COLO829 (cell line): ENCODE measurements at regions not wholly inside any gene's neighbourhood (a gene's known extent, or its start where the extent isn't known, plus 50 kb on each side); places are given as distances from the start of the nearest gene placed in this dataset.

ENCODE experiments used
- DNase-seq: peaks from one replicate; pipeline ENCODE4 v3.0.0; 2012; ENCODE audit warnings: low spot score

GRCh38 chr2:3062476-3063260, 314.9 kb downstream of the EIPR1 start:
- DNase-seq: no peak

- DNase-seq: no peak
These were observed 317.6 kb downstream of the EIPR1 start for GRCh38 chr2:3060049-3060448.

- no peak for DNase-seq
These were observed 318.3 kb downstream of the EIPR1 start for GRCh38 chr2:3059141-3059925.

DNA sequence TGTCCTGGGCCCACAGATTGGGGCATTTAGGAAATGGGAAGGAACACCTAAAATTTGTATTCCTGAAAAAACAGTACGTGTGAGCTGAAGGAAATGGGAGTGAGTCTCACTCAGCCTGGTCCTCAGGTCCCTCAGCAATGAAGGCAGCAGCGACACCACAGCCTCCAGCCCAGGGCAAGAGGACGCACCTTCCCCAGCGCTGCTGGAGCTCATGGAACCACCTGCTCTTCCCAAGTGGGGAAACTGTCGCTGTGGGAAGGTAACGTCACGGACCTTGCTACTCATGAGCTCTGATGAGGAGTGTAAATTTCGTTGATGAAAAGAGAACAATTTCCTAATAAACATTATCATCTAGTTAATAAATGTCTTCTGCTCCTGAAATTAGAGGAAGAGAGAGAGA, 323.6 kb downstream of the EIPR1 start:
- no peak for DNase-seq

- no peak for DNase-seq
These were observed 326.4 kb downstream of the EIPR1 start for GRCh38 chr2:3051266-3051665.

- DNase-seq: no peak
These were observed 331.3 kb downstream of the EIPR1 start for GRCh38 chr2:3046170-3046865.

GRCh38 chr2:3045318-3045921, 332.2 kb downstream of the EIPR1 start:
- no peak for DNase-seq

DNA sequence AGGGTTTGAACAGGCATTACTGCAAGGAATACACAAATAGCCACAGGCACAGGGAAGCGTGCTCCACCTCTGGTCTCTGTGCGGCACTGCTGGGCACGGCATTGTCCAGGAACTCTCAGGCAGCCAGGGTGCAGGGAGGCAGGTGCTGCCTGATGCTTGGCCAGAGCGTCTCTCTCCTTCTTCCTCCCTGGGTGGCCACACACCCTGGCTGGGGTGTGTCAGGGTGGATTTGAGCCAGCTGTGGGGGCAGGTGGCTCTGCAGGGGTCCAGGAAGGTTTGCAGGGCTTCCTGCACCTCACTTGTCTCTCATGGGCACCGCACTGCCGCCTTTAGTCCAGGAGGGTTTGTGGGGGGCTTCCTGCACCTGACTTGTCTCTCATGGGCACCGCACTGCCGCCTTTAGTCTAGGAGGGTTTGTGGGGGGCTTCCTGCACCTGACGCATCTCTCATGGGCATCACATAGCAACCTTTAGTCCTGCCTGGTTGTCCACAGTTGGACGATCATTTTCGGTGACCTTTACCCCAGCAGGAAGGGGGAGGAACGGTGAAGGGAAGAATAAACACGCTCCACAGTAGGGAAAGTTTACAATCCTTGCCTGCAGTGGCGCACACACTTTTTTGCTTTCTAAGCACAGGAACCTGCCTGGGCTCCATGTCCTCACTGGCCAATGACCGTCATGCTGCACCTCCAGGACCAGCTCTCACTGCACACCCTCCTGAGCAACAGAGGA, 332.9 kb downstream of the EIPR1 start:
- no peak for DNase-seq

GRCh38 chr2:3043726-3044125, 333.9 kb downstream of the EIPR1 start:
- DNase-seq: no peak

- no peak for DNase-seq
These were observed 334.7 kb downstream of the EIPR1 start for GRCh38 chr2:3042601-3043585.

DNA sequence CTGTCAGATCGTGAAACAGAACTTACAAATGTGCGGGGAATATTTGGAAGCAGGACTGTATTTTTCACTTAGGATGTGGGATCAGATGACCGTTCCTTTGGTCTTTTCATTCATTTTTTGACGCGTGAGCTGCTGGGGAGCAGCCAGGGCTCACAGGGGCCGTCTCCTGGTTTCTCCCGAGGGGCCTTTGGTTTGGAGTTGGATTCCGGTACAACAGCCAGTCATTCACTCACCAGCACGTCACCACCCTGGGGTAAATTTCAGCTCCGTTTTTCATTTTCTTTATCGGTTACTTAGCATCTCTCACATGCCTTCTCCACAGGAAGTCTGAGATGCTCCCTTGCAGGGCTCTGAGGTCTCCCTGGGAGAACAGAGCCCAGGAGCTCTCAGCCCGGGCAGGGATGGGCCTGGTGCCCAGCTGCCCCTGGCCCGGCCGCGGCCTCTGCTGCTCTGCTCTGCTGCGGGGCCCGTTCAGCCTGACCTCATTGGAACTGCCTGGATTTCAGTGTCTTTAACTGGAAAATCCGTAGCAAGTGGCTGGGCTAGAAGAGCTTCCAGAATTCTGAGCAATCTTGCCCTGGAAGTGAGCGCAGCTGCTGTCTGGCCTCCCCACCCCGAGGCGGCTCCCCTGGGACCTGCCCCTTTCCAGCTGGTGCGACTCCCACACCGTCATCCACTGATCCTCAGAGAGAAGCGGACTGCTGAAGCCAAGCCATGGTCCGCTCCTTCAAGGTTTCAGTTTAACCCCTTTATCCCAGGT, 335.6 kb downstream of the EIPR1 start:
- peak; percentile 69 for DNase-seq

GRCh38 chr2:3041246-3041645, 336.4 kb downstream of the EIPR1 start:
- DNase-seq: no peak

DNA sequence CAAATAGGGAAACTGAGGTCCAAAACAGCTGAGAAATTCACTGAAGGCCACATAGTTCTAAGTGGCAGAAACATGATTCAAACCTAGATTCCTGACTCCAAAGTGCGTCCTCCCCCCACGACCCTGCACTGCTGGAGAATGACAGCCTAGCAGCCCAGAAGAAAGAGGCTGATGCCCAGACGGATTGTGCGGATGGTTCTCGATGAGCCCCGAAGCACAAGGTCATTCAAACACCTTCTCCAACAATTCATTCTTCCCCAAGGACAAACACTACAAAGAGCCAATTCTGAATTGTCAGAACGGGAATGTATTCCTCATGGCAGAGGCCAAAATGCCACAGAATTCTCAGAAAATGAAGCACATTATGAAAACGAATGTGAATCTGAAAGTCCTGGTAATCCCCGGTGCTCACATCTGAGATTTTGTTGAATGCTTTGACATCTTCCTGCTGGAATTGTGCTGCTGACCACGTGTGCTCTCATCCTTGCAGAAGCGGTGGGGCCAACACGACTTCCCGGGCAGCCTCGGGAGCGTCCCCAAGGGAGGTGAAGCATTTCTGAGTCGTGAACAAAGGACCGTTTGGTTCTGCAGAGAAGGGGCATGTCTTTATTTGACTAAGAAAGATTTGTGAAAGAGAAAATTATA, 337.0 kb downstream of the EIPR1 start:
- DNase-seq: peak; percentile 60

- DNase-seq: no peak
These were observed 337.6 kb downstream of the EIPR1 start for GRCh38 chr2:3040066-3040428.

DNA sequence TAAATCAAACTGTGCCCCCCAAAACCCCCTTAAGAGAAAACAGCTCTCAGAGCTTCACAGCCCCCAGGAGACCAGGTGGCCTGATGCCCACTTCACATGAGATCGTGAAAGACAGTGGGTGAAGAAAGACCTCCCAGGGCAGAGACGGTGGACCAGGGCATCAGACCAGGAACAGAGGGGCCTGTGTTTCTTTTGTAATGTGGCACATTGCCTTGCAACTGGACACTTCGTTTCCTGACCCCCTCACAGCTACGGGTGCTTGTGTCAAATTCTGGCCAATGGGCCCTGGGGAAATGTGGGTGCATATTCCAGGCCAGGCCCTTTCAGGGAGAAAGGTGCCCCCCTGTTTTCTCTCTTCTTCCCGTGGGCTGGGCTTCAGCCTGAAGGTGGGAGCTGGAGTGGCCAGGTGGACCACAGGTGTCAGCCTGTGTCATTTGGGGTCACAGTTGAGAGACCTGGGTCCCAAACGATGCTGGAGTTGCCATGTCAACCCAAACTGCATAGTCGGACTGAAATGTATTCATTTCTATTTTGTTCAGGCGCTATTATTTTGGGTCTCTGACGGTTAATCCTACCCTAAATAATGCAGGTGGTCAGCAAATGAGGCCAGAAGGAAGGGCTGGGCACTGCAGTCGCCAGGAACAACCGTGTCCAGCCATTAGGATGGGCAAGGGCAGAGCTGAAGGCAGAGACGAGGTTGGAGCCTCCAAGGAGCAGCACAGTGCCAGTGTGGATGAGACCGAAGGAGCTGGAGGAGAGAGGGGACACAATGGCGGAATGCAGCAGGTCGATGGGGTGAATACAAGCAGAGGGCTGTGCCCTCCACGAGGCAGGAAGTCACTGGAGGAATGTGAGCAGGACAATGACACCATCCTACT, 338.2 kb downstream of the EIPR1 start:
- no peak for DNase-seq

DNA sequence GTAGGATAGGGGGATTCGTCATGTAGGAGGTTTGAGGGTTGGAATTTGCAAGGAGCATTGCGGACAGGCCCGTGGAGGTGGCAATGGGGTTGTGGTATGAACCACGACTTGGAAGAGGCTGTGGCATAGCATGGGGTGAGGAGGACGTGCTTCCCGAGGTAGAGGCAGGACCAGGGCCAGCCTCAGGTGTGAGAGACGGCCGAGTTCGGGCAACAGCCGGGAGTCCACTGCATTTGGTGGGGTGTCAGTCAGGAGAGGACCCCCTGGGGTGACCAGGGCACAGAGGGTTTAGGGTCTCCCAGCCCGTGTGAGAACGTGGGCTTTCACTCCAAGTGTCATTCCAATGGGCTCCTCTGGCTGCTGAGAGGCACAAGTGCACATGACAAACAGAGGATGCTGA, 339.0 kb downstream of the EIPR1 start:
- DNase-seq: no peak

DNA sequence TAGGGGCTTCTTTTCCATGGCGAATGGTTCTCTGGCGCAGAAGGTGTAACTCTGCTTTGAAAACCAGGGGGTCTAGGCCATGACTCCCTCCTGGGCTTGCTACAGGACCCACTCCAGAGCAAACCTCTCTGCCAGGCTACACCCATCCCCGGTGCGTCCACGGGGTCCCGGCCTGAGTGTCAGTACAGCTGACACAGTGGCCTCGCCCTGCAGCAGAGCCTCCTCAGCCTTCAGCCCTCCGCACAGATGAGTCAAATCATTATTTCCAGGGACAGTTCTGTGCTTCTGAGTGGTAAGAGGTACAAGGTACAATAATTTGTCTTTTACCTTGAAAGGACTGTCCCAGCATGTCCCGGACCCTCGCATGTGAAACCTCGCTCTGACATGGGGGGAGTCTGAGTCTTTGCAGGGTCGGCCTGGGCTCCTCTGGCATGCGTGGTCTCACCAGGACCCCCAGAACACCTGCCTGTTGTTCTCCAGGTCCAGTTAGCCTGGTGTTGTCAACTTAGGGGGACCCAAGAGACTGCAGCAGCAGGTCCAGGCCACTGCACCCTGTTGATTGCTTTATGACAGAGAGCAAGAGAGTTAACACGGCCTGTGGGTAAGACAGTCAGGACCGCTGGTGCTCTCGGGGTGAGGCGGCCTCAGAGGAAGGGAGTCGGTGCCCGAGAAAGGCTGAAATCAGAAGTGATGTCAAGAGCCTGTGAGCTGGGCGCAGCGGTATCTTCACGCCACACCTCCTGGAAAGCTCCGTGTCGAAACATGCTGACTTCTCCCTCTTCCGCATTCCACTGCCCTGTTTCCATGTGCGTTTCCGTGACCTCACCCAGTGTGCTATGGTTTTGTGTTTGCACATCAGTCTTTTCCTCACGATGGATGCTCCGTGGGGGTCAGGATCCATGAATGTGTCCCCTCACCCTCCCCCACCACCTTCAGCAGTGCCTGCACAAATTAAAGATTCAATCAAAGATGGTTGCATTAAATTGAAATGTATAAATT, 340.1 kb downstream of the EIPR1 start:
- no peak for DNase-seq
